22Rv1 (cell line): ENCODE measurements at regions not wholly inside any gene's neighbourhood (a gene's known extent, or its start where the extent isn't known, plus 50 kb on each side); places are given as distances from the start of the nearest gene placed in this dataset.

ENCODE experiments used
- ZFX ChIP-seq: fragments of 450-650 bp; IDR thresholded peaks from 2 replicates; pipeline ENCODE4 v1.6.1; 2017; ENCODE audit warnings: antibody characterized with exemption, borderline replicate concordance
- TF ChIP-seq, protein P1 (sequence below): fragments of 450-650 bp; IDR thresholded peaks from 2 replicates; pipeline ENCODE4 v1.5.1; 2017; ENCODE audit warnings: mild to moderate bottlenecking

DNA sequence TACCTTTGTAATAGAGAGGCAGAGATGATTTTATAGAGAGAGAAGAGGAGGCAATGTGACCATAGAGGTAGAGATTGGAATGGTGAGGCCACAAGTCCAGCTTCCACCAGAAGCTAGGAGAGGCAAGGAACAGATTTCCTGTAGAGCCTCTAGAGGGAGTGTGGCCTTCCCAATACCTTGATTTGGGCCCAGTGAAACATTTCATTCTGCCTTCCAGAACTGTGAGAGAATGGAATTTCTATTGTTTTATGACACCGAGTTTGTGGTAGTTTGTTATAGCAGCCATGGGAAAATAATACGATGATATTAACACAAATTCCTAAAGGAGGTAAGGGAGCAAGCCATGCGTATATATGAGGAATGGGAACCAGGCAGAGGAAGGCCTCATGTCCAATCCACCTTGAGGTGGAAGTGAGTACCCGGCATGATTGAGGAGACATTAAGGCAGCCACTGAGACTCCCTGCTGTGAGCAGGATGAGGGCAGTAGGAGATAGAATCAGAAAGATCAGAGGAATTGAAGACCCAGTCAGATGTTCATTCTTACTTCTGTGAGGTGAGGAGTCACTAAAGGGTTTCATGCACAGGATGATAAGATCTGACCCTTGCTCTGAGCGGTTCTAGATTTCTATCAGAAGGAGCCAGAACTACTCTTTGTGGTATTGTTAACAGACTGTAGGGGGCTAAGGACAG is 636.3 kb upstream of the IMPG1 start:
- TF ChIP-seq, protein P1, sequence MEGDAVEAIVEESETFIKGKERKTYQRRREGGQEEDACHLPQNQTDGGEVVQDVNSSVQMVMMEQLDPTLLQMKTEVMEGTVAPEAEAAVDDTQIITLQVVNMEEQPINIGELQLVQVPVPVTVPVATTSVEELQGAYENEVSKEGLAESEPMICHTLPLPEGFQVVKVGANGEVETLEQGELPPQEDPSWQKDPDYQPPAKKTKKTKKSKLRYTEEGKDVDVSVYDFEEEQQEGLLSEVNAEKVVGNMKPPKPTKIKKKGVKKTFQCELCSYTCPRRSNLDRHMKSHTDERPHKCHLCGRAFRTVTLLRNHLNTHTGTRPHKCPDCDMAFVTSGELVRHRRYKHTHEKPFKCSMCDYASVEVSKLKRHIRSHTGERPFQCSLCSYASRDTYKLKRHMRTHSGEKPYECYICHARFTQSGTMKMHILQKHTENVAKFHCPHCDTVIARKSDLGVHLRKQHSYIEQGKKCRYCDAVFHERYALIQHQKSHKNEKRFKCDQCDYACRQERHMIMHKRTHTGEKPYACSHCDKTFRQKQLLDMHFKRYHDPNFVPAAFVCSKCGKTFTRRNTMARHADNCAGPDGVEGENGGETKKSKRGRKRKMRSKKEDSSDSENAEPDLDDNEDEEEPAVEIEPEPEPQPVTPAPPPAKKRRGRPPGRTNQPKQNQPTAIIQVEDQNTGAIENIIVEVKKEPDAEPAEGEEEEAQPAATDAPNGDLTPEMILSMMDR: no peak
- no peak for TF ChIP-seq ZFX
